ENCODE measurements at regions not wholly inside any gene's neighbourhood (a gene's known extent, or its start where the extent isn't known, plus 50 kb on each side); places are given as distances from the start of the nearest gene placed in this dataset.
"Not testable (repeated sequence)": the region's sequence is repeated elsewhere in the genome, so short reads cannot be mapped to it uniquely, and the experiment has no call there.

- DNase-seq = no peak
Measured at GRCh38 chr3:103937094-103937493, 1429.6 kb upstream of the ALCAM start.

GRCh38 chr3:103947062-103947461 lies 1419.6 kb upstream of the ALCAM start:
- DNase-seq = no peak

DNA sequence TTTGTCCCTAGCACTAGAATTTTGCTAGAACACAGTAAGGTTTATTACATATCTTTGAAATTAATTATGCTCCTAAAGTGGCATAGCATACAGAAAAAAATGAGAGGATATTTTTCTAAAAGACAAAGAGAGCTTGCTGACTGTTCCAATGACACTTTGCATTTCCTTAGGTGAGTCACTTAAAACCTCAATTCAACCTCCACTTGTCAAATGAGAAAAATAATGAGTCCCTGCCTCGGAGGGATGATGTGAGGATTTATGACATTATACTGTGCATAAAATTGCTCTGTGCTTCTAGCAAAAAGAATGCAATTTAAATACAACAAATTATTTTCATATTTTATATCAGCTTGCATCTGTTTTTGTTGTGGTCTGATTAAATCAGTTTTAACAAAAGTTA lies 1417.0 kb upstream of the ALCAM start:
- no peak for DNase-seq

DNA sequence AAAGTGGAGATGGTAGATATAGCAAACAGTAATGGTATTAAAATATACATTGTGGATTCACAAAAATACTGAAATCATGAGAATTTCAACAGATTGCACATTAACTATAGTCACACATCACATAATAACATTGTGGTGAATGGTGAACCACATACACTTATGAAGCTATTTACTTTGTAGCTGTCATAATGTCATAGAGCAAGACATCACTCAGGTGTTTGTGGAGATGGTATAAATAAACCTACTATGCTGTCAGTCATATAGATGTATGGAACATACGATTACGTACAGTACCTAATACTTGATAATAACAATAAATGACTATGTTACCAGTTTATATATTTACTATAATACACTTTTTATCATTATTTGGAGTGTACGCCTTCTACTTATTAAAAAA lies 1416.0 kb upstream of the ALCAM start:
- no peak for DNase-seq

- DNase-seq = no peak
Measured at GRCh38 chr3:103953796-103954195, 1412.9 kb upstream of the ALCAM start.

GRCh38 chr3:103960819-103961218 lies 1405.9 kb upstream of the ALCAM start:
- DNase-seq = no peak

- DNase-seq = no peak
Measured at GRCh38 chr3:103963599-103963998, 1403.1 kb upstream of the ALCAM start.

DNA sequence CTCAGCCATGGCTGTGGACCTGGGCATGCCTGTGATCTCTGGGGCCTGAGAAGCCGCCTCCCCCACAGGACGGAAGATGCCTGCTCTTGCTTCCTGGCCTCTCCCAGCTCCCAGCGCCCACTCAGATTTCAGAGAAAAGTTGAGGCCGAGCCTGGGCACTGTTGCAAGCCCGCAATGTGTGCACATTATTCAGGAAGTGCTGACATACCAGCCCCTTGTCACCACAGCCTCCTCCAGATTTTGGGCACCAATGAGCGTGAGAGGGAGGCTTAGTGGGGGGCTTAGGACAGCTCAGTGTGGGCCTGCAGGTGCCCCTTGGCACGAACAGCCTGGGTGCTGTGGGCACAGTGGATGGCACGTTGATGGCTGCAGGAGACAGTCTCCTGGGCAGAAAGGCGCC lies 1400.9 kb upstream of the ALCAM start:
- DNase-seq = no peak

DNA sequence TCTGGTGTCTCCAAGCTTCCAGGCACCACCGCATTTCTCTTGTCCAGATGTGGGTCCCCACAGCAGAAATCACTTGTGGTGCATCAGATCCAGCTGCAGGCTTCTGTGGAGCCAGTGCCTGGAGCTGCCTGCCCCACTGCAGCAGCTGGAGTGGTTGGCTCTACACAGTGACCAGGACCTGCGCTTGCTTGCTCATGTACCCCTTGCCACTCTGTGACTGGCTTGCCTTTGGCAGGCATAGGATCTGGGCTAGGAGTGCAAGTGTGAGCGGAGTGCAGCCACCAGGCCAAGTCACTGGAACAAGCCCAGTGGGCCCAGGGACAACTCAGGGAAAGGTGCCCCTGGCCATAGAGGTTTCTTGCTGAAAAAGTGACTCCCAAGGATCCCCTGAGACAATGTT lies 1400.0 kb upstream of the ALCAM start:
- DNase-seq = no peak

DNA sequence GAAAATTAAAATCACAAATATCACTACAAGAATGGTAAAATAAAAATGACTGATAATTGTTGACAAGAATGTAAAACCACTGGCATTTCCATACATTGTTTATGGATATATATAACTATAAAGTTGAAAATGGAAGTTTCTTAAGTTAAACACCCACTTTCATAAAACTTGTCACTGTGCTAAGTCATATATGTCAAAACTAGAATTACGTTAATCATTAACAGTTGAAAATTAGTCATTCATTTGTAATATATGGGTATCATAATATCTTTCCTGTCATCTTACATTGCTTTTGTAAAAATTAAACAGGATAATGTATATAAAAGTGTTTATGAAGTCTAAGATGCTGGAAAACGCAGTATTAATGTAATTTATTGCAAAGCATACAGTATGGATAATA lies 1398.6 kb upstream of the ALCAM start:
- DNase-seq = no peak

- DNase-seq = no peak
Measured at GRCh38 chr3:103968751-103969150, 1398.0 kb upstream of the ALCAM start.

DNA sequence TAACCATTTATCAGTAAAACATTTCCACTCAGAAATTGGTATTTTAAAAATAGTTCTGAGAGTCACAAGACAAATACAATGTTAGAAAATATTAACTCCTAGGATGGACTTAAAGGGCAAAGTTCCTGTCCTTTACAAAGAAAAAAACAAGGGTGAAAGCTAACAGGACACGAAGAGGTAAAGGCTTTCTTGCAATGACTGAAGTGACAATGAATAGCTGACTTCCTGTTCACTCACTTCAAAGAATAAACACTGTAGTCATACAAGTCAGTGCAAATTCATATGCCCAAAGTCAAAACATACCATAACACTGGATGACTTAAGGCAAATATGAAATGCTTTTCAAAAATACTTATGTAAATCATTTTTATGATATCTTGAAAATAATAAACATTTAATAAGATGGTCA lies 1389.8 kb upstream of the ALCAM start:
- no peak for DNase-seq

DNA sequence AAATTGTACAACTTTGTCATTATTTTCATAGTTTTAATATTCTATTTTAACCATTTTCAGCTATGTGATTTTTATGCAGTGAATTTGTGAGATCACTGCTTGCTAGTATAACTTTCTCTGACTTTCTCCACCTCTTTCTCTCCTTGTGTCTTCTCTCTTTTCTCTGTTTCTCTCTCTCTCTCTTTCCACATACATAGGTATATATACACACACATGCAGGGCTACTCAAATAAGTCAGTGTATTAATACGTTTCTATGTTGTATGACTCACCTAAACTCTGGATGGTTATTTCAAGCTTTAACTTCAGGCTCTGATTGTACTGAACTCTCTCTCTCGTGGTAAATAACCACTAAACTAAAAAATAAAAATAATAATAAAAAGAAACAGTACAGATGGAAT lies 1389.3 kb upstream of the ALCAM start:
- no peak for DNase-seq

DNA sequence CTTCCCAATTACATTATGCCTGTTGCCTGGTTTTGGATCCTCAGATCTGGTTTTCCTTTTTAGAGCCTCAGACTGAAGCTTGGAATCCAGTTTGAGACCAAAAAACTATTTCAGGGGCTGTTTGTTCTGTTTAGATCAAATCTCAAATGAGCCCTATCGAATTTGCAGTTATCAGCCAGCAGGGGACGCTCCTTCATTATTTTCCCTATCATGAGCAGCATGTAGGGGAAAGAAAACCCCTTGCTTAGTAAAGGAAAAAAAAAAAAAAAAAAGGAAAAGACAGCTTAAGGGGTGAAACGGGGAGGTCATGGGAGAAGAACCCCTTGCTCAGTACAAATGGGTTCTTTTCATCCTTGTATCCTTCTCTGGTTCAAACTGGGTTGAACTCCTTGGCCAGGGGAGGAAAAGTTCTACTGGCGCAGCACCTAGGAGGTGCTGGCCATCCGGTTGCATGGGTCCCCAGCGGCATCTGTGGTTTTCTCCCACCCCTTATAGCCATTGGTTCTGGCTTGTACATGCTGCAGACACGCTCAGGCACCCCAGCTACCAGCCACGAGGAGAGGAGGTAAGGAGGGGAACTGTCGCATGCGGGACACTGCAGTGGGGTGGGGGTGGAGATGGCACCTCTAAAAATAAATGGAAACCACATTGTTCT lies 1375.1 kb upstream of the ALCAM start:
- no peak for DNase-seq

- no peak for DNase-seq
Measured at GRCh38 chr3:103992469-103992868, 1374.2 kb upstream of the ALCAM start.

DNA sequence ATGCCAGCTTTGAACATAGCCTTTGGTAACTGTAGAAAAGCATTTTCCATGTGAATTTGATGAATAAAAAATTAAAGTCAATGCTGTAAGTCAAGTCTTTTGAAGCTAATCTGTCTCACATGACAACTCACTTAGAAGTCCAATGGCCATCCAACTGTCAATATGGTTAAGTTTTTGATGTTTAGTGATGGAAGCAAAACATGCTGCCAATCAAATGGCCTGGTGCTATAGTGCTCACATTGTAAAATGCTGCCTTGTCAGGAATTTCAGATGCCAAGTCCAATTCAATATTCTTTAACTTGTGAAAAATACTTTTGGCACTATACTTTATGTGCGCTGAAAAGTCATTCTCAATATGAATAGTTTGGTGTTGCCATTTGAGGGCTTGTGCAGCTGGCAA lies 1361.8 kb upstream of the ALCAM start:
- no peak for DNase-seq

GRCh38 chr3:104005815-104006214 lies 1360.9 kb upstream of the ALCAM start:
- DNase-seq = no peak

DNA sequence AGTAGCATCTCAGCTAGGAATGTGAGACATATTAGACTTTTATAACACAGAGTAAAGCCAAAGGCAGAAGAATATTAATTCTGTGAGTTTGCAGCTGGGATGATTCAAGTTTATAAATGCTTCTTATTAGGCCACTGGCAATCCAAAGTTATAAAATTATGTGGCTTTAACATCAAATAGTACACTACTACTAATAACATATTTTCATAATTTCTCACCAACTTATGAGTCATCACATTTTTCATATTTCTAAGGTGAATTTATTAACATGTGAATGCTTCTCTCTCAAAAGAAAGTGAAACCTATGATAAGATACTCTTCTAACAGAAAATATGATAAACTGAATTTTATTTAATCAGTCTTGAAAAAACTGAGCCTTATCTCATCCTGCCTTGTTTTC lies 1348.2 kb upstream of the ALCAM start:
- no peak for DNase-seq

DNA sequence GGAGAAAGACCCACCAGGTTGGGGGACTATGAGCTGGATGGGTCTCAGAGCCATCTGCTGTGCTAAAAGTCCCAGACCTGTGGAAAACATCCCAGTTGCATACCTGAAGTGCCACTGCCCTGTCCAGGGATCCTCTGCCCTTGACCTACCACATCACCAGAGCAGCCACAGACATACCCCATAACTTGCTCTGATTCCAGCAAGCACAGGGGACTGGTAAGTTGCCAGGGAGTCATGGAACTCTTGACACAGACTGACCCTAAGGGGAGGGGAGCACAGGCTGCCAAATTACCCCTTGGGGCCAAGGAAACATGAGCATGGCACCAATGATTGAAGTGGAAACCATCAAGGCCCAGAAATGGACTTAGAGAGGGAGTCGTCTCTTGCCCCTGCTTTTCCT lies 1335.1 kb upstream of the ALCAM start:
- DNase-seq = no peak

GRCh38 chr3:104032283-104032682 lies 1334.4 kb upstream of the ALCAM start:
- no peak for DNase-seq

DNA sequence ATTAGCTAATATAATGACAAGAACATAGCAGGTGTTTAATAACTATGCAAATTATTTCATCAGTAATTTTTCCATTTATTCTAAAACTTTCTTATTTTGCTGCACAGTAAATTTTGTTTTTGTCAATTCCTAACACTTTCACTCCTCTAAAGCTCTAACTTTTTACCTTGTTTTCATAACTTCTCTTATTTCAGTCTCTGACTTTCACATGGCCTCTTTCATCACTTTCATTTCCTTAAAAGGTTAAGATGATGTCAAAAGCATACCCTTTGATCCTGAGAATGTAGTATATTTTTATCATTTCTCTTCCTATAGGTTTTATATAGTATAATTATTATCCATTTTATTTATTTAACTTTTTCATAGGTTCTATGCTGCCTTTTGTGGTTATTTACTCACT lies 1325.8 kb upstream of the ALCAM start:
- DNase-seq = no peak

GRCh38 chr3:104043001-104043543 lies 1323.6 kb upstream of the ALCAM start:
- DNase-seq = not testable (repeated sequence)

DNA sequence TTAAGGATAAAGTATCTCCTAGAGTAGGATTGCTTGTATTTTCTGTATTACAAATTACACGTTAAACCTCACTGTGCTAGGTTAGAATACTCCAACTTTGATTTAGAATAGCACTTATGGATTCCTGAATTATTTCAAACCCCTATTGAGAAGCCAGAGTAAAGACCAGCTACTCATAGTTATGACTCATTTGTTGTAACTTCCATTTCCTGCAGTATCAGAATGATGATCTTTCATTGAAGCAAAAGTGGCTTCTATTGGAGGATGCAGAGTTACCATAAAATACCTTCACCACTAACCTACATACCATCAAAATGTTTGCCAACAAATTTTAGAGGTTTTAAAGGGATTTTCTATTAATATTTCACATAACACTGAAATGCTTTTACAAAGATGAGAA lies 1322.7 kb upstream of the ALCAM start:
- DNase-seq = no peak

DNA sequence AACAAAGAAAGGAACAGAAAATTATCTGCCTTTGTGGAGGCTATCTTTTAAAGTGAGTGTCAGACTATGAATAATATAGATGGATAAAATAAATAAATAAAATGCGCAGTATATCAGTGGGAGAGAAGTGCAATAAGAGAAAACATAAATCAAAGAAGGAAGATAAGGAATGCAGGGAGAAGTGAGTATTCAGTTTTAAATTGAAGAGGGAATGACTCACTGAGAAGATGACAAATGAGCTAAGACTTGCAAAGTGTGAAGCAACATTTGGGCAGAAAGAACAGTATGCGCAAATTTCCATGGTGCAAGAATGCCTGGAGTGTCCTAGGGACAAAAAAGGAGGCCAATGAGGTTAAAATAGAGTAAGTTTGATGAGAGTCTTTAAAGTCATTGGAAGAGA lies 1300.1 kb upstream of the ALCAM start:
- DNase-seq = no peak

DNA sequence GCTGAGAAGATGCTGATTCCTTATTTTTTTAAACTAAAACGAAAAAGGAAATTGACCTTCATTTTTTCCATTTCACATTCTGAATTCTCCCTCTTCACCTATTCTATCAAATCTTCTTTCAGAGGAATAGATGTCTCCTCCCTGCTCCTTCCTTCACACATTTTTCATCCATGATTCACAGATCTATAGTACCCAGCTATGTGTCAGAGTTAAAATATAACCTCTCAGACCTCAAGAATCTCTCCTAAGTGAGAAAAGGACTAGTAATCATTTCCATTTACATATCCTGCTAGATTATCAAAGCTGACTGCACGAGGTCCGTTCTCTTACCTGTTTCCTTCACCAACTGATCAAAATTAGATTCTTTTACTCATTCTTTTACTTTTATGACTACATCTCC lies 1297.6 kb upstream of the ALCAM start:
- DNase-seq = no peak

Measured in NCI-H1092 (cell line).